ENCODE measurements at regions not wholly inside any gene's neighbourhood (a gene's known extent, or its start where the extent isn't known, plus 50 kb on each side); places are given as distances from the start of the nearest gene placed in this dataset.

- TF ChIP-seq POLR2A (IDR thresholded peaks at IDR 0.05) = no peak
- TF ChIP-seq, protein P1, sequence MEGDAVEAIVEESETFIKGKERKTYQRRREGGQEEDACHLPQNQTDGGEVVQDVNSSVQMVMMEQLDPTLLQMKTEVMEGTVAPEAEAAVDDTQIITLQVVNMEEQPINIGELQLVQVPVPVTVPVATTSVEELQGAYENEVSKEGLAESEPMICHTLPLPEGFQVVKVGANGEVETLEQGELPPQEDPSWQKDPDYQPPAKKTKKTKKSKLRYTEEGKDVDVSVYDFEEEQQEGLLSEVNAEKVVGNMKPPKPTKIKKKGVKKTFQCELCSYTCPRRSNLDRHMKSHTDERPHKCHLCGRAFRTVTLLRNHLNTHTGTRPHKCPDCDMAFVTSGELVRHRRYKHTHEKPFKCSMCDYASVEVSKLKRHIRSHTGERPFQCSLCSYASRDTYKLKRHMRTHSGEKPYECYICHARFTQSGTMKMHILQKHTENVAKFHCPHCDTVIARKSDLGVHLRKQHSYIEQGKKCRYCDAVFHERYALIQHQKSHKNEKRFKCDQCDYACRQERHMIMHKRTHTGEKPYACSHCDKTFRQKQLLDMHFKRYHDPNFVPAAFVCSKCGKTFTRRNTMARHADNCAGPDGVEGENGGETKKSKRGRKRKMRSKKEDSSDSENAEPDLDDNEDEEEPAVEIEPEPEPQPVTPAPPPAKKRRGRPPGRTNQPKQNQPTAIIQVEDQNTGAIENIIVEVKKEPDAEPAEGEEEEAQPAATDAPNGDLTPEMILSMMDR (IDR thresholded peaks at IDR 0.05) = no peak
Observed at GRCh38 chr7:96436880-96437279, 115.0 kb upstream of the SLC25A13 start.

All from transverse colon (tissue), 3 donors.